GM10266 (cell line): ENCODE measurements at regions not wholly inside any gene's neighbourhood (a gene's known extent, or its start where the extent isn't known, plus 50 kb on each side); places are given as distances from the start of the nearest gene placed in this dataset.

Source experiments
- DNase-seq: peaks from one replicate; pipeline ENCODE4 v3.0.0; 2012; ENCODE audit errors: extremely low spot score
- CTCF ChIP-seq: IDR thresholded peaks from 2 replicates; pipeline ENCODE4 v1.5.1; 2012; ENCODE audit warnings: mild to moderate bottlenecking, low read depth; ENCODE audit not compliant: control insufficient read depth, insufficient read depth; ENCODE audit errors: missing control alignments

- DNase-seq: no peak
- TF ChIP-seq CTCF: no peak
These were observed 290.6 kb downstream of the BMP7 start for GRCh38 chr20:56975838-56976237.

GRCh38 chr20:56976336-56976735, 290.1 kb downstream of the BMP7 start:
- TF ChIP-seq CTCF: no peak
- no peak for DNase-seq

DNA sequence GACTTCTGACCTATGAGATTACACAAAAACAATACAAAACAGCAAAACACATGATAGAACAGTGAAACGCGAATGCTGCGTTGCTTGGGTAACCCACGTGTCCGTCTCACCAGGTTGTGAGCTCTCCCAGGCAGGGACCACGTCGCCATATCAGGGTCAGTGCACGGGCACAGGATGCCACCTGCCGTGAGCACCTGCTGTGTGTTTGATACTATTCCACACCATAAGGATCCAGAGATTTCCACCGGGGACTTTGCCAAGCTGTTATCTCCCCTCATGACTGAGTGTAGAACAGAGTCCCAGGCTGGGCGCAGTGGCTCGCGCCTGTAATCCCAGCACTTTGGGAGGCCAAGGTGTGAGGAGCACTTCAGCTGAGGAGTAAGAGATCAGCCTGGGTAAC, 288.0 kb downstream of the BMP7 start:
- no peak for DNase-seq

GRCh38 chr20:56979125-56979524, 287.3 kb downstream of the BMP7 start:
- no peak for TF ChIP-seq CTCF
- no peak for DNase-seq

More for the DNA sequence above, 288.0 kb downstream of the BMP7 start:
- no peak for TF ChIP-seq CTCF

DNA sequence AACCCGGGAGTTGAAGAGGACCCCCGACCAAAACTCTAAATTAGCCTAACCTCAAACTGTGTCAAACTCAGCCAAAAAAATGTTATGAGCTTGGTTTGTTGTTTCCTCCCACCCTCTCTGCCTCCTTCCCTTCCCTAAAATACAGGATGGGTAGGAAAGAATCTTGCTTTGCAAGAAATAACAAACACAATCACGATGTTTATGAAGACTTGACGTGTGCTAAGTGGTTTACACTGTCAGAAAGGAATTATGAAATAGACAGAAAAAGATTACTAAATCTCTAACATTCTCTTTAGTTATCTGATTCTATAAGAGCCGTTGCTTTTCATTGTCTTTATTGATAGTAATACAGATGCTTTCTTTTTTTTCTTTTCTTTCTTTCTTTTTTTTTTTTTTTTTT, 285.1 kb downstream of the BMP7 start:
- no peak for TF ChIP-seq CTCF
- no peak for DNase-seq

DNA sequence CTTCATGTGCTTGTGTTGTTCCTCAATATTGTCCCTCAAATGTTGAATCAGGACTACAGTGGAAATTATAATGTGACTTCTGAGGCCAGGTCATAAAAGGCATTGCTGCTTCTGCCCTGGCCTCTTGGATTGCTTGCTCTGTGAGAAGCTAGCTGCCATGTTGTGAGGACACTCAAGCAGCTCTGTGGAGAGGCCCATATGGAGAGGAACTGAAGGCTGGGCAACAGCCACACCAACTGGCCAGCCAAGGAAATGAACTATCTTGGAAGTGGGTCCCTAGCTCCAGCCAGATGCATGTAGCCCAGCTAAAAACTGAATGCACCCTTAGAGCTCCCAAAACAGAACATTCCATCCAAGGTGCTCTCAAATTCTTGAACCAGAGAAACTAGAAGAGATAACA, 282.6 kb downstream of the BMP7 start:
- DNase-seq: no peak
- TF ChIP-seq CTCF: no peak

GRCh38 chr20:56985066-56985685, 281.3 kb downstream of the BMP7 start:
- no peak for TF ChIP-seq CTCF
- DNase-seq: no peak
